ENCODE measurements at regions not wholly inside any gene's neighbourhood (a gene's known extent, or its start where the extent isn't known, plus 50 kb on each side); places are given as distances from the start of the nearest gene placed in this dataset.

- Histone ChIP-seq H3K4me2 (ENCODE audit: control insufficient read depth, insufficient read depth) (no peak overlapping the region), H3K27ac (ENCODE audit: control insufficient read depth, insufficient read depth) (no peak overlapping the region), H3K9me3 (replicated peaks; ENCODE audit: control insufficient read depth, insufficient read depth, low read length) (no peaks in the 10 kb centered on the region), H3K4me3 (no peak overlapping the region), H4K20me1 (ENCODE audit: control insufficient read depth, insufficient read depth) (no peaks in the 10 kb centered on the region), H3K4me1 (ENCODE audit: control insufficient read depth, insufficient read depth, low read length) (no peaks in the 10 kb centered on the region), H2AFZ (ENCODE audit: control insufficient read depth, low read depth, low read length) (no peak overlapping the region), H3K9ac (ENCODE audit: control insufficient read depth, insufficient read depth, low read length) (no peak overlapping the region), H3K36me3 (ENCODE audit: control insufficient read depth in 2 of 2, insufficient read depth in 2 of 2, low read length in 1 of 2) (no peaks in the 10 kb centered on the region), H3K79me2 (ENCODE audit: control insufficient read depth, insufficient read depth, low read length) (no peaks in the 10 kb centered on the region), H3K27me3 (replicated peaks in 1 of 2; ENCODE audit: control insufficient read depth in 2 of 2, insufficient read depth in 2 of 2, low read length in 1 of 2) (no peaks in the 10 kb centered on the region; a peak in 1 of 4 replicates)
- no peak for ATAC-seq
- ChIA-PET RAD21 (ENCODE audit: unreplicated experiment) (no interaction called here), POLR2A (no interaction called here), CTCF (no interaction called here), SMC1A (ENCODE audit: uncharacterized antibody, unreplicated experiment) (no interaction called here)
- DNase-seq (ENCODE audit: low read depth, low spot score): no peak
- FAIRE-seq: no peak
- no TSS peak for BruUV-seq (replicated peaks)
- intact Hi-C loops (cut with micrococcal nuclease; ENCODE audit: unreplicated experiment) (no loop called here), in situ Hi-C loops (cut with MboI) (no loop called here)
- 53% methylated on average over 2 of the region's 2 CpGs for WGBS (ENCODE audit: insufficient coverage, insufficient replicate concordance, low lambda C conversion rate, missing lambda C conversion rate)
- TF ChIP-seq HCFC1 (IDR thresholded peaks at IDR 0.05; ENCODE audit: low read length) (no peak), RAD21 (IDR thresholded peaks at IDR 0.05; ENCODE audit: insufficient read depth, low read depth, low read length) (no peak), RAD51 (IDR thresholded peaks at IDR 0.05) (no peak), ZNF207 (IDR thresholded peaks at IDR 0.05; ENCODE audit: borderline replicate concordance) (no peak), ASH2L (IDR thresholded peaks at IDR 0.05; ENCODE audit: borderline replicate concordance, low read depth) (no peak), SRF (IDR thresholded peaks at IDR 0.05; ENCODE audit: low read depth in 2 of 2, low read length in 2 of 2) (no peak), POU2F2 (IDR thresholded peaks at IDR 0.05; ENCODE audit: borderline replicate concordance, low read depth, low read length) (no peak), NR2C2 (IDR thresholded peaks at IDR 0.05; ENCODE audit: borderline replicate concordance, control insufficient read depth, insufficient read length, low read depth) (no peak), CBX3 (IDR thresholded peaks at IDR 0.05; ENCODE audit: borderline replicate concordance, low read depth) (no peak), RELA (IDR thresholded peaks at IDR 0.05; ENCODE audit: borderline replicate concordance, partially characterized antibody) (no peak), SUPT20H (IDR thresholded peaks at IDR 0.05; ENCODE audit: borderline replicate concordance, control insufficient read depth, low read depth, low read length) (no peak), ZNF687 (IDR thresholded peaks at IDR 0.05) (no peak), CHD2 (IDR thresholded peaks at IDR 0.05; ENCODE audit: borderline replicate concordance, low read depth, low read length) (no peak), PAX5 (IDR thresholded peaks at IDR 0.05; ENCODE audit: borderline replicate concordance, low read depth, low read length) (no peak)
Measured at GRCh38 chr11:97354576-97354975, 964.8 kb downstream of the JRKL start.

All from GM12878 (cell line).